CD4-positive, alpha-beta T cell (primary cell): ENCODE measurements at regions not wholly inside any gene's neighbourhood (a gene's known extent, or its start where the extent isn't known, plus 50 kb on each side); places are given as distances from the start of the nearest gene placed in this dataset.

Experiments
- ATAC-seq: fragments of 200-7000 bp; cut with Tn5 transposase; one replicate; pipeline ENCODE4 v1.10.0; 2022; ENCODE audit warnings: mild to moderate bottlenecking; ENCODE audit not compliant: poor library complexity
- CTCF ChIA-PET: fragments of 350-600 bp; sonication (Branson Sonifier 250); formaldehyde crosslinking; loops from one replicate; lab custom pipeline; 2021; ENCODE audit warnings: antibody characterized with exemption, inconsistent platforms; lab: Charles Lee
- POLR2A ChIA-PET: fragments of 350-600 bp; sonication (Branson Sonifier 250); formaldehyde crosslinking; loops from one replicate; lab custom pipeline; 2021; ENCODE audit warnings: antibody characterized with exemption, inconsistent platforms; lab: Charles Lee
- DNase-seq, 14 experiments: peaks; one replicate each; pipeline ENCODE4 v3.0.0-alpha.2; 2013 to 2020; ENCODE audit warnings: mixed read lengths in 2 of 14
- H3K27ac ChIP-seq, 2 donors: one replicate each; pipeline versions ENCODE4 v1.5.1 to v1.7.0; 2013; ENCODE audit warnings: low read length in 2 of 2, low read depth in 1 of 2, mild to moderate bottlenecking in 1 of 2
- H3K27me3 ChIP-seq, 2 experiments: 1 replicate in 1 of 2; 2 replicates in 1 of 2; pipeline versions ENCODE4 v1.6.1 to v1.7.0; 2013; ENCODE audit warnings: low read length in 2 of 2, control low read depth in 1 of 2, mild to moderate bottlenecking in 1 of 2, moderate library complexity in 1 of 2; ENCODE audit not compliant: insufficient read depth in 2 of 2, control insufficient read depth in 1 of 2
- H3K36me3 ChIP-seq: one replicate; pipeline ENCODE4 v1.6.1; 2013; ENCODE audit warnings: low read length, control low read depth; ENCODE audit not compliant: insufficient read depth
- H3K4me1 ChIP-seq: one replicate; pipeline ENCODE4 v1.6.1; 2013; ENCODE audit warnings: low read length, control low read depth; ENCODE audit not compliant: insufficient read depth
- H3K4me3 ChIP-seq: one replicate; pipeline ENCODE4 v1.5.1; 2013; ENCODE audit warnings: mild to moderate bottlenecking, low read length, moderate library complexity
- H3K9me3 ChIP-seq, 2 experiments: 1 replicate in 1 of 2; 2 replicates in 1 of 2; pipeline versions ENCODE4 v1.6.1 to v1.7.0; 2013; ENCODE audit warnings: low read length in 2 of 2, mild to moderate bottlenecking in 2 of 2, control low read depth in 1 of 2, moderate library complexity in 1 of 2; ENCODE audit not compliant: control insufficient read depth in 1 of 2, insufficient read depth in 1 of 2
- H3K27ac Mint-ChIP-seq: one replicate; pipeline ENCODE4 v1.8.0; 2020; ENCODE audit warnings: mixed read lengths
- H3K27me3 Mint-ChIP-seq: one replicate; pipeline ENCODE4 v1.8.0; 2021; ENCODE audit warnings: mixed read lengths
- H3K36me3 Mint-ChIP-seq: one replicate; pipeline ENCODE4 v1.8.0; 2021; ENCODE audit warnings: low read depth, mixed read lengths
- H3K4me1 Mint-ChIP-seq: one replicate; pipeline ENCODE4 v1.8.0; 2021; ENCODE audit warnings: low read depth, mixed read lengths
- H3K4me3 Mint-ChIP-seq: one replicate; pipeline ENCODE4 v1.8.0; 2020; ENCODE audit warnings: mild to moderate bottlenecking, mixed read lengths
- H3K9me3 Mint-ChIP-seq: one replicate; pipeline ENCODE4 v1.8.0; 2020; ENCODE audit warnings: mixed read lengths
- CTCF ChIP-seq: fragments of 200-600 bp; IDR thresholded peaks from one replicate; pipeline ENCODE4 v1.8.0; 2022; ENCODE audit warnings: antibody characterized with exemption, mild to moderate bottlenecking
- intact Hi-C, 2 experiments: fragments of 100-400 bp; cut with DNase I in 1 of 2; cut with micrococcal nuclease in 1 of 2; formaldehyde crosslinking; loops; one replicate each; pipeline versions ENCODE4 v1.15.1 to v1.9.0; 2023 to 2025; cut with DNase I, micrococcal nuclease

DNA sequence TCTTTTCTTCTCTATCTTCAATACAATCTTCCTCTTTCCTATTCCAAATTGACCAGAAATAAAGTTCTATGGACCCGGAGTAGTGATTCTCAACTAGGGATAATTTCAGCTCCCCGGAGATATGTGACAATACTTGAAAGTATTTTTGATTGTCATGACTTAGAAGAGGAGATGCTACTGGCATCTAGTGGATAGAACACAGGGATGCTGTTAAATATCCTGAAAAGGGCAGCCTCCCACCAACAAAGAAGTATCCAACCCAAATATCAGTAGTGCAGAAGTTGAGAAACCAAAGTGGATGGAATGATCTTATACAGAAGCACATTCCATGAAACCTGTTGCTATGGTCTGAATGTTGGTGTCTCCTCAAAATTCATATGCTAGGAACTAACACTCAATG lies 65.7 kb upstream of the NDST3 start:
- Mint-ChIP-seq H3K36me3 (no peaks in the 10 kb centered on the region), H3K4me1 (peaks cover 7% of the 10 kb centered on the region), H3K27me3 (no peaks in the 10 kb centered on the region), H3K4me3 (no peak overlapping the region), H3K27ac (no peak overlapping the region), H3K9me3 (peaks cover 3% of the 10 kb centered on the region)
- H3K36me3 ChIP-seq, result no peaks in the 10 kb centered on the region
- intact Hi-C loops, result no loop called here
- no peak for TF ChIP-seq CTCF
- no peak overlapping the region for H3K27ac ChIP-seq
- ChIA-PET POLR2A (no interaction called here), CTCF (interaction anchor here (0.6 kb wide), 1 partner anchor 9 kb away, joined by 4 read pairs; no protein-coding TSS in a partner anchor)
- no peak overlapping the region for H3K4me3 ChIP-seq
- no peaks in the 10 kb centered on the region for H3K9me3 ChIP-seq
- H3K4me1 ChIP-seq, result no peaks in the 10 kb centered on the region
- ATAC-seq (no peak), DNase-seq (no peak)
- H3K27me3 ChIP-seq, result no peaks in the 10 kb centered on the region

DNA sequence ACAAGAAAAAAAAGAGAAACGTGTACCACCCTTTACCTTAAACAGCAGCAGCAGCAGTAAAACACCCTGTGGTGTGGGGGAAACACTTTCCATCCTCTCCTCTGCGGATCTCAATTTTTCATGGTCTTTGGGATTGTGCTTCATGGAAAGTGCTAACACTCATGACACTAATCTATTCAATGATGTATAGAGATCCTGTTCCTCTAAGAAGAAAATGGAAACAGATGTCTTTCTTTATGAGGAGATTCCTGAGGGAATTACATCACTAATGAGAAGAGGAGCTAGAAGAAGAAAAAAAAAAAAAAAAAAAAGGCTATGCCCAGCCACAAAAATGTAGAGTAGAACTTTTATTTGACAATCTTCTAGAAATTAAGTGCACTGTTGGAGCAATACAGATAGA lies 62.9 kb upstream of the NDST3 start:
- Histone ChIP-seq H3K4me1 (no peaks in the 10 kb centered on the region), H3K27ac (no peak overlapping the region), H3K27me3 (no peaks in the 10 kb centered on the region), H3K36me3 (no peaks in the 10 kb centered on the region), H3K9me3 (no peaks in the 10 kb centered on the region), H3K4me3 (no peak overlapping the region)
- CTCF ChIA-PET, result no interaction called here
- intact Hi-C loops, result no loop called here
- POLR2A ChIA-PET, result no interaction called here
- Mint-ChIP-seq H3K4me1 (no peaks in the 10 kb centered on the region), H3K36me3 (no peaks in the 10 kb centered on the region), H3K27me3 (no peaks in the 10 kb centered on the region), H3K4me3 (no peak overlapping the region), H3K27ac (no peak overlapping the region), H3K9me3 (no peaks in the 10 kb centered on the region)
- DNase-seq, result no peak
- no peak for TF ChIP-seq CTCF
- ATAC-seq, result no peak

- intact Hi-C loops, result no loop called here
- Histone ChIP-seq H3K4me3 (no peak overlapping the region), H3K36me3 (no peaks in the 10 kb centered on the region), H3K4me1 (no peaks in the 10 kb centered on the region), H3K9me3 (peaks cover 0 to under 1% of the 10 kb centered on the region in 2 experiments), H3K27ac (no peak overlapping the region), H3K27me3 (no peaks in the 10 kb centered on the region)
- ChIA-PET CTCF (no interaction called here), POLR2A (interaction anchor here (1.4 kb wide), 1 partner anchor 17 kb away, joined by 3 read pairs; no protein-coding TSS in a partner anchor)
- DNase-seq (peak in 1 of 14 experiments; percentile 1), ATAC-seq (no peak)
- TF ChIP-seq CTCF, result no peak
- no peaks in the 10 kb centered on the region for H3K27me3 Mint-ChIP-seq
- H3K4me1 Mint-ChIP-seq, result peaks cover 11% of the 10 kb centered on the region
- no peak overlapping the region for H3K27ac Mint-ChIP-seq
- no peak overlapping the region for H3K4me3 Mint-ChIP-seq
- H3K36me3 Mint-ChIP-seq, result no peaks in the 10 kb centered on the region
- no peaks in the 10 kb centered on the region for H3K9me3 Mint-ChIP-seq
These were observed 50.5 kb upstream of the NDST3 start for GRCh38 chr4:117983541-117984365.
